ENCODE measurements at regions not wholly inside any gene's neighbourhood (a gene's known extent, or its start where the extent isn't known, plus 50 kb on each side); places are given as distances from the start of the nearest gene placed in this dataset.

GRCh38 chr3:20772869-20773268 lies 586.9 kb upstream of the SGO1 start:
- no peak for TF ChIP-seq EZH2phosphoT487 (IDR thresholded peaks at IDR 0.05; ENCODE audit: insufficient read depth, low read depth)
- no peak for TF ChIP-seq EZH2 (IDR thresholded peaks at IDR 0.05; ENCODE audit: insufficient read depth, poor library complexity, severe bottlenecking)
- Histone ChIP-seq H3K27ac (no peak overlapping the region), H3K9me3 (ENCODE audit: low read depth) (no peaks in the 10 kb centered on the region), H3K4me2 (ENCODE audit: unreplicated experiment) (no peak overlapping the region), H3K36me3 (ENCODE audit: low read depth) (no peaks in the 10 kb centered on the region), H3K9me2 (ENCODE audit: insufficient read depth) (no peaks in the 10 kb centered on the region), H3K27me3 (replicated peaks; ENCODE audit: insufficient read depth) (no peaks in the 10 kb centered on the region; the same call in 1 of the 2 replicates), H3K79me2 (ENCODE audit: insufficient read depth) (no peaks in the 10 kb centered on the region), H3K9ac (no peak overlapping the region), H3F3A (ENCODE audit: insufficient read depth) (no peaks in the 10 kb centered on the region), H4K20me1 (ENCODE audit: insufficient read depth) (no peaks in the 10 kb centered on the region), H2AFZ (no peak overlapping the region), H3K4me1 (ENCODE audit: insufficient read depth) (no peaks in the 10 kb centered on the region), H3K4me3 (no peak overlapping the region)
- in situ Hi-C loops (cut with MboI): no loop called here
- no peak for DNase-seq

GRCh38 chr3:20769430-20769829 lies 583.4 kb upstream of the SGO1 start:
- Histone ChIP-seq H3K9me3 (ENCODE audit: low read depth) (no peaks in the 10 kb centered on the region), H3K4me2 (ENCODE audit: unreplicated experiment) (no peak overlapping the region), H3K27ac (no peak overlapping the region), H3K4me3 (no peak overlapping the region), H3K27me3 (replicated peaks; ENCODE audit: insufficient read depth) (no peaks in the 10 kb centered on the region; the same call in 1 of the 2 replicates), H3K36me3 (ENCODE audit: low read depth) (no peaks in the 10 kb centered on the region), H3K9ac (no peak overlapping the region), H3K9me2 (ENCODE audit: insufficient read depth) (no peaks in the 10 kb centered on the region), H3K79me2 (ENCODE audit: insufficient read depth) (no peaks in the 10 kb centered on the region), H3K4me1 (ENCODE audit: insufficient read depth) (no peaks in the 10 kb centered on the region), H2AFZ (no peak overlapping the region), H3F3A (ENCODE audit: insufficient read depth) (no peaks in the 10 kb centered on the region), H4K20me1 (ENCODE audit: insufficient read depth) (no peaks in the 10 kb centered on the region)
- TF ChIP-seq EZH2phosphoT487 (IDR thresholded peaks at IDR 0.05; ENCODE audit: insufficient read depth, low read depth) (no peak), EZH2 (IDR thresholded peaks at IDR 0.05; ENCODE audit: insufficient read depth, poor library complexity, severe bottlenecking) (no peak)
- no peak for DNase-seq
- in situ Hi-C loops (cut with MboI): no loop called here
- WGBS, 2 experiments (ENCODE audit: low coverage in 1 of 2, low lambda C conversion rate in 2 of 2, missing lambda C conversion rate in 2 of 2): 63 to 77% methylated on average over 4 of the region's 4 CpGs

GRCh38 chr3:20760981-20761380 lies 575.0 kb upstream of the SGO1 start:
- in situ Hi-C loops (cut with MboI): no loop called here
- no peaks in the 10 kb centered on the region for H3F3A ChIP-seq (ENCODE audit: insufficient read depth)
- no peak overlapping the region for H3K27ac ChIP-seq
- H3K36me3 ChIP-seq (ENCODE audit: low read depth): no peaks in the 10 kb centered on the region
- H3K4me1 ChIP-seq (ENCODE audit: insufficient read depth): 0 out of 2 replicates have a peak, but pooled peaks cover 7% of the 10 kb centered on the region
- H3K27me3 ChIP-seq (replicated peaks; ENCODE audit: insufficient read depth): no peaks in the 10 kb centered on the region
- no peaks in the 10 kb centered on the region for H3K9me2 ChIP-seq (ENCODE audit: insufficient read depth)
- no peak overlapping the region for H3K4me2 ChIP-seq (ENCODE audit: unreplicated experiment)
- no peak overlapping the region for H2AFZ ChIP-seq
- H3K4me3 ChIP-seq: no peak overlapping the region
- no peak overlapping the region for H3K9ac ChIP-seq
- TF ChIP-seq EZH2phosphoT487 (IDR thresholded peaks at IDR 0.05; ENCODE audit: insufficient read depth, low read depth) (no peak), EZH2 (IDR thresholded peaks at IDR 0.05; ENCODE audit: insufficient read depth, poor library complexity, severe bottlenecking) (no peak)
- no peaks in the 10 kb centered on the region for H3K9me3 ChIP-seq (ENCODE audit: low read depth)
- no peaks in the 10 kb centered on the region for H3K79me2 ChIP-seq (ENCODE audit: insufficient read depth)
- no peaks in the 10 kb centered on the region for H4K20me1 ChIP-seq (ENCODE audit: insufficient read depth)
- peak; percentile 25 for DNase-seq

- Histone ChIP-seq H3K79me2 (ENCODE audit: insufficient read depth) (no peaks in the 10 kb centered on the region), H2AFZ (no peak overlapping the region), H3K4me2 (ENCODE audit: unreplicated experiment) (no peak overlapping the region), H4K20me1 (ENCODE audit: insufficient read depth) (no peaks in the 10 kb centered on the region), H3K36me3 (ENCODE audit: low read depth) (no peaks in the 10 kb centered on the region), H3K4me1 (ENCODE audit: insufficient read depth) (peaks cover 6% of the 10 kb centered on the region), H3K9me3 (ENCODE audit: low read depth) (no peaks in the 10 kb centered on the region), H3F3A (ENCODE audit: insufficient read depth) (no peaks in the 10 kb centered on the region), H3K4me3 (no peak overlapping the region), H3K27ac (no peak overlapping the region), H3K9me2 (ENCODE audit: insufficient read depth) (no peaks in the 10 kb centered on the region), H3K9ac (no peak overlapping the region), H3K27me3 (replicated peaks; ENCODE audit: insufficient read depth) (no peaks in the 10 kb centered on the region)
- no peak for TF ChIP-seq EZH2phosphoT487 (IDR thresholded peaks at IDR 0.05; ENCODE audit: insufficient read depth, low read depth)
- TF ChIP-seq EZH2 (IDR thresholded peaks at IDR 0.05; ENCODE audit: insufficient read depth, poor library complexity, severe bottlenecking): no peak
- no peak for DNase-seq
- in situ Hi-C loops (cut with MboI): no loop called here
- WGBS, 2 experiments (ENCODE audit: low coverage in 1 of 2, low lambda C conversion rate in 2 of 2, missing lambda C conversion rate in 2 of 2): 48 to 50% methylated on average over 1 of the region's 1 CpG
Observed at GRCh38 chr3:20752416-20752815, 566.4 kb upstream of the SGO1 start.

- H2AFZ ChIP-seq: no peak overlapping the region
- in situ Hi-C loops (cut with MboI): no loop called here
- peaks cover 6% of the 10 kb centered on the region for H3K4me1 ChIP-seq (ENCODE audit: insufficient read depth)
- H3F3A ChIP-seq (ENCODE audit: insufficient read depth): no peaks in the 10 kb centered on the region
- no peak overlapping the region for H3K9ac ChIP-seq
- no peaks in the 10 kb centered on the region for H3K79me2 ChIP-seq (ENCODE audit: insufficient read depth)
- no peak overlapping the region for H3K27ac ChIP-seq
- no peak for TF ChIP-seq EZH2 (IDR thresholded peaks at IDR 0.05; ENCODE audit: insufficient read depth, poor library complexity, severe bottlenecking)
- no peak for TF ChIP-seq EZH2phosphoT487 (IDR thresholded peaks at IDR 0.05; ENCODE audit: insufficient read depth, low read depth)
- no peaks in the 10 kb centered on the region for H3K9me3 ChIP-seq (ENCODE audit: low read depth)
- no peaks in the 10 kb centered on the region for H3K36me3 ChIP-seq (ENCODE audit: low read depth)
- DNase-seq: no peak
- H3K27me3 ChIP-seq (replicated peaks; ENCODE audit: insufficient read depth): no peaks in the 10 kb centered on the region
- H3K4me2 ChIP-seq (ENCODE audit: unreplicated experiment): no peak overlapping the region
- H4K20me1 ChIP-seq (ENCODE audit: insufficient read depth): no peaks in the 10 kb centered on the region
- H3K4me3 ChIP-seq: no peak overlapping the region
- no peaks in the 10 kb centered on the region for H3K9me2 ChIP-seq (ENCODE audit: insufficient read depth)
- WGBS, 2 experiments (ENCODE audit: low coverage in 1 of 2, low lambda C conversion rate in 2 of 2, missing lambda C conversion rate in 2 of 2): 67 to 78% methylated on average over 4 of the region's 4 CpGs
Observed at GRCh38 chr3:20751296-20751695, 565.3 kb upstream of the SGO1 start.
